H9 (cell line): ENCODE measurements at regions not wholly inside any gene's neighbourhood (a gene's known extent, or its start where the extent isn't known, plus 50 kb on each side); places are given as distances from the start of the nearest gene placed in this dataset.

Source experiments
- DNase-seq: peaks from one replicate; pipeline ENCODE4 v3.0.0-alpha.2; 2017
- H2AFZ ChIP-seq: one replicate; pipeline ENCODE4 v1.6.1; 2013; ENCODE audit warnings: mild to moderate bottlenecking, low read length, control low read depth, moderate library complexity
- H2AK5ac ChIP-seq: 2 replicates; pipeline ENCODE4 v1.6.1; 2013; ENCODE audit warnings: low read length, control low read depth, mixed read lengths; ENCODE audit not compliant: insufficient read length
- H2BK120ac ChIP-seq: one replicate; pipeline ENCODE4 v1.6.1; 2013; ENCODE audit warnings: low read depth, mild to moderate bottlenecking, low read length, control low read depth, inconsistent platforms; ENCODE audit not compliant: poor library complexity, severe bottlenecking
- H2BK12ac ChIP-seq: 2 replicates; pipeline ENCODE4 v1.6.1; 2013; ENCODE audit warnings: low read length, control low read depth, mixed read lengths, low read depth; ENCODE audit not compliant: insufficient read length
- H2BK15ac ChIP-seq: 2 replicates; pipeline ENCODE4 v1.6.1; 2013; ENCODE audit warnings: low read depth, low read length, control low read depth
- H2BK20ac ChIP-seq: one replicate; pipeline ENCODE4 v1.6.1; 2013; ENCODE audit warnings: low read depth, mild to moderate bottlenecking, low read length, control low read depth, inconsistent platforms; ENCODE audit not compliant: poor library complexity, severe bottlenecking
- H2BK5ac ChIP-seq: 2 replicates; pipeline ENCODE4 v1.6.1; 2013; ENCODE audit warnings: low read length, control low read depth, mixed read lengths; ENCODE audit not compliant: insufficient read length
- H3K14ac ChIP-seq: 2 replicates; pipeline ENCODE4 v1.6.1; 2013; ENCODE audit warnings: low read length, control low read depth; ENCODE audit not compliant: insufficient read depth
- H3K18ac ChIP-seq: 2 replicates; pipeline ENCODE4 v1.6.1; 2013; ENCODE audit warnings: low read depth, mild to moderate bottlenecking, mixed read lengths, low read length, control low read depth; ENCODE audit not compliant: insufficient read length
- H3K23ac ChIP-seq: 2 replicates; pipeline ENCODE4 v1.6.1; 2013; ENCODE audit warnings: low read length, control low read depth, mixed read lengths, low read depth; ENCODE audit not compliant: insufficient read length
- H3K23me2 ChIP-seq: 2 replicates; pipeline ENCODE4 v1.6.1; 2013; ENCODE audit warnings: low read depth, mild to moderate bottlenecking, mixed read lengths, low read length, control low read depth; ENCODE audit not compliant: insufficient read length, poor library complexity, severe bottlenecking
- H3K27ac ChIP-seq: 2 replicates; pipeline ENCODE4 v1.5.1; 2013; ENCODE audit warnings: low read length, control low read depth, mixed read lengths, low read depth; ENCODE audit not compliant: insufficient read length
- H3K27me3 ChIP-seq: 2 replicates; pipeline ENCODE4 v1.6.1; 2013; ENCODE audit warnings: low read length, control low read depth, inconsistent platforms; ENCODE audit not compliant: insufficient read depth
- H3K4ac ChIP-seq: 2 replicates; pipeline ENCODE4 v1.6.1; 2013; ENCODE audit warnings: low read depth, mild to moderate bottlenecking, control low read depth, inconsistent platforms, low read length, moderate library complexity
- H3K4me1 ChIP-seq: 2 replicates; pipeline ENCODE4 v1.6.1; 2013; ENCODE audit warnings: low read length, control low read depth, inconsistent platforms; ENCODE audit not compliant: insufficient read depth
- H3K4me2 ChIP-seq: 2 replicates; pipeline ENCODE4 v1.6.1; 2013; ENCODE audit warnings: low read length, control low read depth, mixed read lengths; ENCODE audit not compliant: insufficient read length, insufficient read depth
- H3K56ac ChIP-seq: 2 replicates; pipeline ENCODE4 v1.6.1; 2013; ENCODE audit warnings: low read depth, mild to moderate bottlenecking, mixed read lengths, low read length, control low read depth; ENCODE audit not compliant: insufficient read length
- H3K79me1 ChIP-seq: 2 replicates; pipeline ENCODE4 v1.6.1; 2013; ENCODE audit warnings: low read depth, mild to moderate bottlenecking, moderate library complexity, low read length, control low read depth, inconsistent platforms; ENCODE audit not compliant: insufficient read depth, poor library complexity, severe bottlenecking
- H3K79me2 ChIP-seq: 2 replicates; pipeline ENCODE4 v1.6.1; 2013; ENCODE audit warnings: low read length, control low read depth, inconsistent platforms; ENCODE audit not compliant: insufficient read depth
- H3K9ac ChIP-seq: 2 replicates; pipeline ENCODE4 v1.6.1; 2013; ENCODE audit warnings: low read length, control low read depth, mixed read lengths; ENCODE audit not compliant: insufficient read length; ENCODE audit errors: extremely low read depth
- H3K9me3 ChIP-seq: one replicate; pipeline ENCODE4 v1.6.1; 2013; ENCODE audit warnings: low read depth, low read length, inconsistent platforms; ENCODE audit not compliant: control insufficient read depth
- H3T11ph ChIP-seq: one replicate; pipeline ENCODE4 v1.6.1; 2013; ENCODE audit warnings: mild to moderate bottlenecking, low read length, control low read depth, inconsistent platforms
- H4K20me1 ChIP-seq: one replicate; pipeline ENCODE4 v1.6.1; 2013; ENCODE audit not compliant: control insufficient read depth, insufficient read length, insufficient read depth
- H4K5ac ChIP-seq: 2 replicates; pipeline ENCODE4 v1.6.1; 2013; ENCODE audit warnings: low read depth, mild to moderate bottlenecking, mixed read lengths, low read length, control low read depth; ENCODE audit not compliant: insufficient read length
- H4K8ac ChIP-seq: replicated peaks from 2 replicates; pipeline ENCODE4 v1.6.1; 2013; ENCODE audit warnings: low read length, control low read depth, mixed read lengths, low read depth; ENCODE audit not compliant: insufficient read length
- H4K91ac ChIP-seq: 2 replicates; pipeline ENCODE4 v1.6.1; 2013; ENCODE audit warnings: low read depth, mild to moderate bottlenecking, moderate library complexity, mixed read lengths, low read length, control low read depth; ENCODE audit not compliant: insufficient read length
- H3K27ac Mint-ChIP-seq, 3 experiments: 2 replicates in 2 of 3; 3 replicates in 1 of 3; pipeline ENCODE4 v1.8.0; 2020 to 2021; ENCODE audit warnings: mixed read lengths in 3 of 3, mild to moderate bottlenecking in 1 of 3, moderate library complexity in 1 of 3
- H3K27me3 Mint-ChIP-seq: 2 replicates; pipeline ENCODE4 v1.8.0; 2021; ENCODE audit warnings: low read depth, mild to moderate bottlenecking, moderate library complexity, mixed read lengths
- H3K36me3 Mint-ChIP-seq, 3 experiments: 2 replicates in 2 of 3; 3 replicates in 1 of 3; pipeline ENCODE4 v1.8.0; 2020 to 2021; ENCODE audit warnings: low read depth in 3 of 3, mixed read lengths in 3 of 3; ENCODE audit not compliant: insufficient read depth in 1 of 3
- H3K4me1 Mint-ChIP-seq, 2 experiments: 2 replicates each; pipeline ENCODE4 v1.8.0; 2020; ENCODE audit warnings: mixed read lengths in 2 of 2
- H3K4me3 Mint-ChIP-seq, 2 experiments: 2 replicates in 1 of 2; 3 replicates in 1 of 2; pipeline ENCODE4 v1.8.0; 2020 to 2021; ENCODE audit warnings: mild to moderate bottlenecking in 2 of 2, mixed read lengths in 2 of 2, moderate library complexity in 1 of 2
- H3K9me3 Mint-ChIP-seq, 2 experiments: 2 replicates in 1 of 2; 3 replicates in 1 of 2; pipeline ENCODE4 v1.8.0; 2020; ENCODE audit warnings: mild to moderate bottlenecking in 2 of 2, mixed read lengths in 2 of 2, moderate library complexity in 1 of 2
- WGBS: extraction: QIAGEN DNeasy Blood & Tissue Kit; methylation state at CpG from one replicate; pipeline ENCODE4 v1.1.7; 2013; ENCODE audit warnings: missing lambda C conversion rate, low lambda C conversion rate, mixed read lengths; ENCODE audit not compliant: insufficient read length; ENCODE audit errors: extremely low coverage; 5-methylcytosine and 5-hydroxymethylcytosine counted together
- TF ChIP-seq, protein P1 (sequence below): fragments of 200-600 bp; sonication (generic); conservative IDR thresholded peaks from 3 replicates; pipeline ENCODE4 v1.8.0; 2021; ENCODE audit warnings: antibody characterized with exemption, mild to moderate bottlenecking

GRCh38 chrX:2136848-2137247 is 363.9 kb downstream of the DHRSX start:
- no peaks in the 10 kb centered on the region for H3K4me1 ChIP-seq
- H3K9ac ChIP-seq, result no peak overlapping the region
- H2BK12ac ChIP-seq, result no peak overlapping the region
- no peak overlapping the region for H3T11ph ChIP-seq
- Mint-ChIP-seq H3K4me3 (no peak overlapping the region), H3K27ac (no peak overlapping the region), H3K9me3 (peaks cover 0 to 2% of the 10 kb centered on the region in 2 experiments; a peak in 3 of 5 replicates), H3K27me3 (no peaks in the 10 kb centered on the region; the same call in 1 of the 2 replicates), H3K36me3 (peaks cover 0 to 3% (median 0%) of the 10 kb centered on the region in 3 experiments; a peak in 3 of 7 replicates), H3K4me1 (peaks cover 4 to 5% of the 10 kb centered on the region in 2 experiments)
- H3K23ac ChIP-seq, result no peak overlapping the region
- H4K5ac ChIP-seq, result no peak overlapping the region
- no peaks in the 10 kb centered on the region for H3K23me2 ChIP-seq
- H3K14ac ChIP-seq, result no peak overlapping the region
- no peak overlapping the region for H2BK15ac ChIP-seq
- H2AFZ ChIP-seq, result no peak overlapping the region
- no peak overlapping the region for H4K91ac ChIP-seq
- no peaks in the 10 kb centered on the region for H3K9me3 ChIP-seq
- no peak overlapping the region for H2BK120ac ChIP-seq
- H4K20me1 ChIP-seq, result no peaks in the 10 kb centered on the region
- H2BK5ac ChIP-seq, result no peak overlapping the region
- no peak overlapping the region for H2BK20ac ChIP-seq
- H3K18ac ChIP-seq, result no peak overlapping the region
- DNase-seq, result no peak
- H2AK5ac ChIP-seq, result no peak overlapping the region
- no peaks in the 10 kb centered on the region for H3K79me1 ChIP-seq
- H3K79me2 ChIP-seq, result no peaks in the 10 kb centered on the region
- WGBS, result 100% methylated on average over 2 of the region's 2 CpGs
- H3K4me2 ChIP-seq, result no peak overlapping the region
- no peak overlapping the region for H3K56ac ChIP-seq
- H3K4ac ChIP-seq, result no peak overlapping the region
- H3K27me3 ChIP-seq, result no peaks in the 10 kb centered on the region
- H3K27ac ChIP-seq, result no peak overlapping the region
- TF ChIP-seq, protein P1, sequence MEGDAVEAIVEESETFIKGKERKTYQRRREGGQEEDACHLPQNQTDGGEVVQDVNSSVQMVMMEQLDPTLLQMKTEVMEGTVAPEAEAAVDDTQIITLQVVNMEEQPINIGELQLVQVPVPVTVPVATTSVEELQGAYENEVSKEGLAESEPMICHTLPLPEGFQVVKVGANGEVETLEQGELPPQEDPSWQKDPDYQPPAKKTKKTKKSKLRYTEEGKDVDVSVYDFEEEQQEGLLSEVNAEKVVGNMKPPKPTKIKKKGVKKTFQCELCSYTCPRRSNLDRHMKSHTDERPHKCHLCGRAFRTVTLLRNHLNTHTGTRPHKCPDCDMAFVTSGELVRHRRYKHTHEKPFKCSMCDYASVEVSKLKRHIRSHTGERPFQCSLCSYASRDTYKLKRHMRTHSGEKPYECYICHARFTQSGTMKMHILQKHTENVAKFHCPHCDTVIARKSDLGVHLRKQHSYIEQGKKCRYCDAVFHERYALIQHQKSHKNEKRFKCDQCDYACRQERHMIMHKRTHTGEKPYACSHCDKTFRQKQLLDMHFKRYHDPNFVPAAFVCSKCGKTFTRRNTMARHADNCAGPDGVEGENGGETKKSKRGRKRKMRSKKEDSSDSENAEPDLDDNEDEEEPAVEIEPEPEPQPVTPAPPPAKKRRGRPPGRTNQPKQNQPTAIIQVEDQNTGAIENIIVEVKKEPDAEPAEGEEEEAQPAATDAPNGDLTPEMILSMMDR, result no peak
- H4K8ac ChIP-seq, result no peak overlapping the region
